CD4-positive, alpha-beta T cell treated with Interleukin-2 at 100 ng/mL for 4 hours (primary cell): ENCODE measurements at regions not wholly inside any gene's neighbourhood (a gene's known extent, or its start where the extent isn't known, plus 50 kb on each side); places are given as distances from the start of the nearest gene placed in this dataset.

Experiments
- DNase-seq: peaks from one replicate; pipeline ENCODE4 v3.0.0-alpha.2; 2020; ENCODE audit warnings: low spot score

DNA sequence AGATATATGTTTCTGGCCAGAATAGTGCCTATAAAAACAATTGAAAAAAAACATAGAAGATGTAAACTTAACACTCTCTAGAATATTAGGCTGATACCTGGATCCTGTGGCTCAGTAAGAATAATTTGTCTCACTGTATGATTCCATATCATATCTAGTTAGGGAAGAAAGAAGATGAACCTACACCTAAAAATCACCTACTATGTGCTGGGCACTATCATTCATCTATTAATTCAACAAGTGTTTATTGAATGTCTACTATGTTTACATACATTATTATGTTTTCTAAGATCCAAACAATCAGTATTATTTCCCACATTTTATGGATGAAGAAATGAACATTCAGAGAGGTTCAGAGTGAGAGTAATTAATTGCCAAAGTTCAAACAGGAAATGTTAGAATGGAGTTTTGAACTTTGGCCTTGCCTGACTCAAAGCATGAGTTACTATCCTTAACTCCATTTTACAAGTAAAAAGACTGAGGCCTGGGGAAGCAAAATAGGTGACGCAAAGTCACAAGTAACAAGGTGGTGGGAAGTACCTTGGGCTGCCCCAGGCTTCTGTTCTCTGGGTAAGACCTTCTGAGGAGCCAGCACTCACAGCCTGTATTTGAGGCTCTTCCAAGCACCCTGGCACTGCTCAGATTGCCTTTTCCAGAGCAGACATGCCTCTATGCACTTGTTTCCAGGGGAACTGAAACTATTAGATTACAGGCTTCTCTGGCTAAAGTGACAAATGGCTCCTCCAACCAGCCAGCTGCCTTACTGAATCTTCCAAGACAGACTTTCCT, 111.1 kb upstream of the ACSL4 start:
- no peak for DNase-seq

DNA sequence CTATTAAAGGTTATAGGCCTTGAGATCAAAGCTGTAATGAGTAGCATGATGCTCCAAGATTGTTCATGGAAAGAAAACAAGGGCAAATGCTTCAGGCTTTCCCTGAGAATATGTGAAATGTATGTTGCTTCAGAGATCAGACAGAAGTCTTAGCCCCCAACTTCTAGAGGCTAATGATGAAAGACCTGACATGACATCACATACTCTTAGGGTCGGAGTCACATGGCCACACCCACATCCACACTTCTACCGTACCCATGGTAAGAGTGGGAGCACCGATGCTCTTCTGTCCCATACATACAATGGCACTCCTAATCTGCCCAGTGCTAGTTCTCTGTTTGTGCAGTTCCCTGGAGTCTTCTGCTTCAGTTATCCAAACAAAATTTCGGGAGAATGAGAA, 111.9 kb upstream of the ACSL4 start:
- no peak for DNase-seq

DNA sequence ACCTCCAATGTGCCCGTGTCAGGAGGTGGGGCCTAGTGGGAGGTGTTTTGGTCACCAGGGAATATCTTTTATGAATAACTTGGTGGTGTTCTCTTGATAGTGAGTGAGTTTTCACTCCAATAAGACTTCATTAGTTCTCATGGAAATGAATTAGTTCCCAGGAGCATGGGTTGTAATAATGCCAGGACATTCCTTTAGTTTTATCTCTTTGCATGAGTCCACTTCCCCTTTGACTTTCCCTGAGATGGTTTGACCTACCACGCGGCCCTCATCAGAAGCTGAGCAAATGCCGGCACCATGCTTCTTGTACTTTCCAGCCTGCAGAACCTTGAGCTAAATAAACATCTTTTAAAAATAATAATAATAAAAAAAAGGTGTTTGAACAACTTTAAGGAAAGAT, 112.9 kb upstream of the ACSL4 start:
- no peak for DNase-seq

DNA sequence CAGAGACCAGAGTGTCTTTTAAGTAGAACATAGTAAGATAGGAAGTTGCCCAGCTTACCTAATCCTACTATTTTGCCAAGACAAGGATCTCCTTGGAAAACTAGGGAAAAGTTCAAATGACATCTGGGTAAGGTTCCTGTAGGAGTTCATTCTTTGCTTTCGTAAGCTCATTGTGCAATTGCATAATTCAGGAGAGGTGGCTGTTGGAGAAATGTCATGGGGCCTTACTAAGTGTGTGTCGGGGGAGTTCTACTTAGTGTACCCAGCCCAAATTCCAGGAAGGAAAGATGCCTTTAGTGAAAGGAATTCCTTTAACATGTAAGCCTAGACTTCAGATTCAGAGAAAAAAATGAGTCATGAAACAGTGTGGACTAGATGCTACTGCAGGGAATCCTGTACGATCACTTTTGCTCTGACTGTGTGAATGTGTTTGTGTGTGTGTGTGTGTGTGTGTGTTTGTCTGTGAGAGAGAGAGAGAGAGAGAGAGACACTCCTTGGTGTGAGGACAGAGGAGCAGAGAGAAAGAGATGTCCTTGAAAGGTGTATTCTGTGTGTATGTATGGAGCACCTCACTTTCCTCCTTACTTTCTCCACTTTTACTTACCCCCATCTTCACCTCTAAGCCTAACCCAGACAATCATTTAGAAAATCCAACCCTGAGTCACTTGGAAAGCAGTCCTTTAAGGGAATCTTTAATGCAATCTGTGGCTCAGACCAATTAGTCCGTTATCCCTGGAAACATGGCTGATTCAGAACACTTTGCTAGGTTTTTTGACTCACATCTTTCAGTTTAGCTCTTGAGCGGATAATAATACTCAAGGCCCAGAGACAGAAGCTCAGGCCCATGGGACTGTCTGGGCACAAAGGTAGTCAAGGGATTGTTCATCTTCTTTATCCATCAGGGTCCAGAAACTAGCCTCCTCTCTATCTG, 114.5 kb upstream of the ACSL4 start:
- no peak for DNase-seq

DNA sequence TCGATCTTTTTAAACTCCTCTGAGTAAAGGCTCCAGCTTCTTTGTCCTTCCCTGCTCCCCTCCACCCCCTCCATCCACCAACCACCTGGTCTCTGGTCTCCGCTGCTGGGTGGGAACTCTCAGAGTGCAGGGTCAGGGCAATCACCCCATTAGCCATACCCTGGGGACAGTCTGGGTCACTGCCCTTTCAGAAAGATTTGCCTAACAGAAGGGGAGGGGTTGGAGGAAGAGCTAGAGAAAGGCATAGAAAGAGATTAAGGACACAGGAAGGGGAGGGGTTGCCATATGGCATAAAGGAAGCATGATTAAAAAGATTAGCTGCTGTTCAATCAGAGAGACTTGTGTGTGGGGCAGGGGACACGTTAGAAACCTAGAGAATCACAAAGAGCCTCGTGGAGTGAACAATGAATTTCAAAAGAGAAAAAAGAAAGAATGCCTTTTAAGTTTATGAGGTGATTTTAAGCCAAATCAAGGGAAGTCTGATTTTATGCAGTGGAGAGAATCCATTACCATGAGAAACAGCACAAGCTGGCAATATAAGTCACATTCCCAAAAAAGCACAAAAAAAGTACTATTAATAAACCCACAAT, 115.5 kb upstream of the ACSL4 start:
- no peak for DNase-seq

DNA sequence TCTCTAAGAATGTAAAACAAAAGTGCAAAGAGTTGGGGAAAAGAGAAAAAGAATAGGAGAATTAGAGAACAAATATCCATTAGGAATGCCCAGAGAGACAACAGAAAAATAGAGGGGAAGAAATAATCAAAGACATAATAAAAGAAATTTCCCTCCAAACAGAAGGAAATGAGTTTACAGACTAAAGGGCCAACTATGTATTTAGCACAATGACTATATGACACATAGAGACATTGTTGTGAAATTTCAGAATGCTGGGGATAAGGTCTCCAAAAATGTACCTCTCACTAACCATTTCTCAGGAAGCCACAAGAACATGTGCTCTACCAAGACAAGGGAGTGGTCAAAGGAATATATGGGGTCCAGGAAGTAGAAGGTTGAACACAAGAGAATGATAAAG, 121.0 kb upstream of the ACSL4 start:
- DNase-seq: no peak

DNA sequence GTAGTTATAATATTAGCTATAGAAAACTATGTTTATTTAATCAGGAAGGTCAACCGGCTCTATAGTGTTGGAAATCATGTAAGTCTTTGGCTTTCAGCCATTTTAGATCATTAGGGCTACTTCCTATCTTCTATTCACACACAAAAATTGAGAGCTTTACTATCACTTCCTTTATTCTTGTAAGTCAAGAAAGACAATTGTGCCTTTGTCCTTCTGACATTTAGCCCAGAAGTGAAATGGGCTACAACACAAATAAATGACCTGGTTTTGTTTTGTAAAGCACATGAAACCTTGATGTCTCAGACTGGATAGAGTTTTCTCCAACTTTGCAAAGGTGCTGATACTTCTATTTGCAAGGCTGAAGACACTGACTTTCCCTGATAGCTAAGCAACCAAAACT, 122.4 kb upstream of the ACSL4 start:
- no peak for DNase-seq

DNA sequence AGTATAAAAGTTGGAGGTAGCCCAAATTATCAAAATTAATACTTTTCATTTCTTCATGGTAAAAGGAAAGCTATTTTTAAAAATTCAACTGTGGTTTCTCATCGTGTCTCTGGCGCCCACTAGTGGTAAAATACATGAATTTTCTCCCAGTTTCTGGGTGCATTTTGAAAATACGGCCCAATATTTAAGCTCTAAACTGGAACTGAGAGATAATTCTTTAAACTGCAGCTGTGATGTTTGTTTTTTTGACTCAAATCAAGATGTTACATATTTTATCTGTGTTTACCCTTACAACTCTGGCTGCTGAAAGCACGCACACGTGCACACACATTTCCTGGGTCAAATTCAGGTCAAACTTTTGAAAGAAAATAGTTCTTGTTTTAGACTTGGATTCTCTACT, 123.9 kb upstream of the ACSL4 start:
- peak; percentile 47 for DNase-seq

DNA sequence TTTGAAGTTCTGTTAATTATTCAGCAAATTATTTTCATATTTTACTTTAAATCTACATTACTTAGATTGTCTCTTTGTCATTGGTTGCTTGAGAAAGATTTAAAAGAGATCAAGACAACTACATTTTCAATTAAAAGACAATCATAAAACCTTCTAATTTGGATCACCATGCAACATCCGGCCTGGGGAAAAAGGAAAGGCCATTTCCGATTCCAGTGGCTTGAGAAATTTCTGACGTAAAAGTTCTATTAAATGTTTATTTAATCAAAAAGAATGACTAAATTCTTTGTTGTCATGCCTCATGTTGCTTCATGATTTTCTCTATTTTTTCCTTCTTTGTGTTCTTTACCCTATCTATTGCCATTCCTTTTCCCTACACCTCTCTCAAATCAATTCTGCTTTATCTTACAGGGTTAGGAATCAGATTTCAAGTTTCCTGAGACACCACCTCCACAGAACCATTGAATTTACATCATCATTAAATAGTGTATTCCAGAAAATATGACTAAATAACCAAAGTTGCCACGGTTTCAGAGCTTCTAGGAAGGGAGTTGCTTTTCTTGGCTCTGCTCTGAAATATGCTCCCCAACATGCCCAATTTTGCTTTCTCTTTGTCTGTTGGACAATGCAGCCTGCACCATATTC, 124.6 kb upstream of the ACSL4 start:
- no peak for DNase-seq

DNA sequence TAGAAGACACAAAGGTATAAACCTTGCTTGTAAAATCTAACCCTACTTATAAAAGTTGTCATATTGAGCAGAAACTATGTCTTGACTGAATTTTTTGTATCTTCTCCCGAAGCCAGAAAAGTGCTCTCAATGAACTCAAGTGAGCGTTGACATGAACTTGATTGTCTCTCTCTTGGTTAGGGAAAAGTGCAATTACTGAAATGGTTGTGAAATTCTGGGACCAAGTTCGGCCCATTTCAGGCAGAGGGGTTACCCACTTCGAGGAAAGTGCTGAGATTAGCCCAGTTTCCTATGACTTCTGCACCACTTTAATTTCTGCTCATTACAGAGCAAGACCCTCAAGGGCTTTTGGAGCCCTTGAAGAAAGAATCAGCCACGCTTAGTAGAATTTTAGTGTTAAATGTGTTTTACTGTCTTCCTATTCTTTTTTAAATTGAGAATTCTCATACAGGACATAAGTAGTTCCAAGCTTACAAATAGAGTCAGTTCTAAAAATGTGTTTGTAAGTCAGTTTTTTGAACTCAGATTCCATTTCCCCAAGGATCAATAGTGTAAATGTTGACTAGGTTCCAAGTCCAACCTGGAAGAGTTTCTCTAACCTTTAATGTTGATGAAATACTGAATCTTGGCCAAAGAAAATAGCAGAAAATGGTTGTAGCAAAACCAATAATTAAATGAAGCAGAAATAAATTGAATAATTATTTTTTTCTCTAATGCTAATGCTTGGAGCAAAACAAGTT, 125.7 kb upstream of the ACSL4 start:
- DNase-seq: no peak

DNA sequence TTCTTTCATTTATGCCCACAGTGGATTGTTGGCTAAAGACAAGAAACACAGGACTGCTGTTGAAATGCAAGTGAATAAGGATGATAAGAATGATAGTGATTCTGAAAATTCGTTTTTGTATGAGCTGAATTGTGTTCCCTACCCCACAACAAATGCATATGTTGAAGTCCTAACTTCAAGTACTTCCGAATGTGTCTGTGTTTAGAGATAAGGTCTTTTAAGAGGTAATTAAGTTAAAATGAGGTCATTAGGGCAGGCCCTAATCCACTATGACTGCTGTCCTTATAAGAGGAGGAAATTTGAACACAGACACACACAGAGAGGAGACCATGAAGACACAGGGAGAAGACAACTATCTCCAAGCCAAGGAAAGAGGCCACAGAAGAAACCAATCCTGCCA, 126.6 kb upstream of the ACSL4 start:
- no peak for DNase-seq

DNA sequence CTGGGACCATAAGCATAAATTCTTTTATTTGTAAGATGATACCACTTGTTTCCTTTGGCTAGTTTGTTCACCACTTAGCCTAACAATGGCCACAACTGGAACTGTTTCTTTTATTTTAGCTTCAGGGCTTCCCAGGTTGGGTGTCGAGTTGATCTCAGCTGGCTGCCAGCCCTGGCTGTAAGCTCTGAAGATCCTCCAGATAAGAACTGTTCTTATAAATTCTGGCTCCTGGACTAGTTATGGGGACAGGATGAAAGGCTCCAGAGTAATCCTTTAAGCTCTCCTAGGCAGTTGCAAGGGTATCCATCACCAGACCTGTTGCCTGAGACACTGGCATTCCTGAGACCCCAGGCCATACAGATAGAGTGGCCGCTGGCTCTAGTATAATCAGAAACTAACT, 129.4 kb upstream of the ACSL4 start:
- DNase-seq: no peak

DNA sequence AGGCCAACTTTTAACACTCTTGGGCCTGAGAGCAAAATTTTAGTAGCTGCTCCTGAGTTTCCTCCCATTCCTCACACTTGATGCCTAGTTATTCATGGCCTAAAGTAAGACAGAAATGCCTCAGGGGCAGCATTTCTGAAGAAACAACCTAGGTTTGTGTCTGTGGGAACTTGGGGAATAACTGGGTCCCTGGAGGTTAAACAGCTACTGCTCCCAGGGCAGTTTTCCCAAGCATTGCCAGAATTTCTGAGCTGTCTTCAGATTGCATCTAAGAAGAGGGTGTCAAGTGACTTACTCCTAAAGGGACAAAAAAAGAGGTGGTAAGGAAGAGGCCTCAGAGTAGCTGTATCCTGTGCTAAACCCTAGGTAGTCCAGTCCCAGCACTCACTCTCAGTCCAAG, 130.8 kb upstream of the ACSL4 start:
- no peak for DNase-seq

DNA sequence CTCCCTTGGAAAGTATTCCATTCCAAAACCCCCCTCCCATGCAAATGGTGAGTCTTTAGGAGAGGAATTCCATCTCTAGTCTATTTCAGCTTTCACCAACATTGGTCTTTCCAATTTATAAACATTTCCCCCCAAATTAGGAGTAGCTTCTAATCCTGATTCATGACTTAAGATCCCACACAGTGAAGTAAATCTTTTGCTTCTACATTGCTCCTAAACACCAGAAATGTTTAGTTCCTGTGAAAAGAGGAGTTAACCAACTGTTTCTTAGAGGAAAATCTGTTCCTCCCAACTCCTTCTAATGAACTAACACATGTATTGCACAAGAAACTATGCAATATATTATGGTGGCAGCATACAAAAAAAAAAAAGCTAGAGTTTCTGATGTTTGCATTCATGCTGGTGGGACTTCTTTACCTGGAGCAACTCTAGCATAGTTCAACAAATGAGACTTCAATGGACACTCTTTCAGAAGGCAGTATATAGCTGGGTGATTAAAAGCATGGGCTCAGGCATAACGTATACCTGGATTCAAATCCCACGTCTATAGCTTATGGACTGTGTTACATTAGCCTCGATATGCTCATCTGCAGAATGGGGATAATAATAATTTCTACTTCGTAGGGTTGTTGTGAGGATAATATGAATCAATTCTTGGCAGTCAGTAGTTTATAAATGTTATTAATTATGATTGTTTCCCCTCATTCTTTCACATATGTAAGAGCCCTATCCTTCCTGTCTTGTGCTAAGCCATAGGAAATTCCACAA, 131.6 kb upstream of the TMEM164 start:
- no peak for DNase-seq

DNA sequence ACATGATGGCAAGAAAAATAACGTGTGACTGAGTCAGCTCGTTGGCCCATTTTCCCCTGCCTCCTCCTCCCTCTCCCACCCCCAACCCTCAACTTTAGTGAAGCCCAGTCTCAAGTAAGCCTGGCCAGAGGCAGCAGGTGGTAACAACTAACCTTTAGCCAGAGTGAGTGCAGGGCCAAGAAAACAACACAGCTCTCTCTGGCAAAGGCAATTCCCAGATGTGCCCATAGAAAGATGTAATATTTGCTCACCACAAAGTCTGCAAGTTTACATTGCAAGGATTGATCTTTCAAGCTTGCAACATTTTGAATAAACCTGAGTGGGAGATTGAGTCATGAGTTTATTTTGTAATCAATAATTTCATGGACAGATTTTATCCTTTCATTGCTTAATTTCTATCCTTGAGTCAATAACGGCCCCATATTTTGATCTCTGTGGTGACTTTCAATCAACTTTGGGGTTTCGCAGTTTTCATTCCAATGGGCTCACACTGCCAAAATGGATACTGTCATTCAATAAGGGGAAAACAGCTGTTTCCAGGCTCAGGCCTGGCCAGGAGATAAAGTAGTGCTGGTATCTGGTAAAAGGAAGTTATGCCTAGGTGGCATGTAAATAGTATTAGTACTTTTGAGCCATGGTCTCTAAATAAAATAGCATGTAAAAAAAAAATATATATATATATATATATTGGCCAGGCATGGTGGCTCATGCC, 130.7 kb upstream of the TMEM164 start:
- no peak for DNase-seq

DNA sequence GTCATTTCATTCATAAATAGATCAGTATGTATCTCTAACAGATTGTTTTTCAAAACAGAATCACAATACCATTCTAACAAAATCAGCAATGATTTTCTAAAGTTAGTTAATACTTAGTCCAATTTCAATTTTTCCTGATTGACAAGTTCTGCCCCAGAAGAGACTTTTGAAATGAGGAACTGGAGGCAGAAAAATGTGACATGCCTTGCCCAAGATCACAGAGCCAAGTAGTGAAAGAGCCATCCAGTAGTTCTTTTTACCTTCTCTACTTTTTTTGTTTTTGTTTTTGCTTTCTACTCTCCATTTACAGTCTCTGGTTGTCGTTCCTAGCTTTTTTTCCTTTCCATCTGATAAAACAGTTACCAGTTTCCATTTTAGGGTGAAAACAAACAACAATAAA, 129.3 kb upstream of the TMEM164 start:
- DNase-seq: no peak

DNA sequence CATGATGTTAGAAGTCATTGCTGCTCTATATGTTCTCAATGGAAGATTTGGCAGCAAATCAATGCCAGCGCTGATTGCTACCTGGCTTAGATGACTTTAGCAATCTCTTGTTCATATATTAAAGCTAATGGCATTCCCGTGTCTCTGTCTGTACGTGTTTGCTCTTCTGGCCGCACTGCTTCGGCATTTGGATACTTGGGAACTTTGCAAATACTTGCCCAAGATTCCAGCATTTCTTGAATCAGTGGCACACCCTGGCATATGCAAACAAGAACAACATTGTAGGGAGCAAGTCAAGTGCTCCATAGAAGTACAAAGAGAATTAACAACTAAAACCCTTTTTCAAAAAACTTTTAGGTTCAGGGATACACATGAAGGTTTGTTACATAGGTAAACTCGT, 128.9 kb upstream of the TMEM164 start:
- no peak for DNase-seq

DNA sequence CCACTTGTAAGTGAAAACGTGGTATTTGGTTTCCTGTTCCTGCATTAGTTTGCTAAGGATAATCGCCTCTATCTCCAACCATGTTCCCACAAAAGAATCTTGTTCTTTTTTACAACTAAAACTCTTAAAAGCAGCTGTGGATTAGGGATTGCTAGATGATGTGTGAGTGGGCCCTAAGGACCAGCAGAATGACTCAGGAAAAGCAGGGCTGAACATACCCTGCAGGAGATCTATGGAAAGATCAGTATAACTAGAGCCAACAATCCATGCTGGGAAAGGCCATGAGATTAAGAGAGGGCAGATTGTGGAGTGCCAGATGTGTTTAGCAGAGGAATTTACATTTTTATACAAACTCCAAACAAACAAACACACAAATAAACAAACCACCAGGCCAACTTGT, 128.4 kb upstream of the TMEM164 start:
- DNase-seq: no peak

DNA sequence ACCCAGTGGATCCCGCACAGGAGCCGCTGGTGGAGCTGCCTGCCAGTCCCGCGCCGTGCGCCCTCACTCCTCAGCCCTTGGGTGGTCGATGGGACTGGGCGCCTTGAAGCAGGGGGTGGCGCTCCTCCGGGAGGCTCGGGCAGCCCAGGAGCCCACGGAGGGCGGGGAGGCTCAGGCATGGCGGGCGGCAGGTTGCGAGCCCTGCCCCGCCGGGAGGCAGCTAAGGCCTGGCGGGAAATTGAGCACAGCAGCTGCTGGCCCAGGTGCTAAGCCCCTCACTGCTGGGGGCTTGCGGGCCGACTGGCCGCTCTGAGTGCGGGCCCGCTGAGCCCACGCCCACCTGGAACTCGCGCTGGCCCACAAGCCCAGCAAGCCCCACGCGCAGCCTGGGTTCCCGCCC, 127.1 kb upstream of the TMEM164 start:
- DNase-seq: no peak

DNA sequence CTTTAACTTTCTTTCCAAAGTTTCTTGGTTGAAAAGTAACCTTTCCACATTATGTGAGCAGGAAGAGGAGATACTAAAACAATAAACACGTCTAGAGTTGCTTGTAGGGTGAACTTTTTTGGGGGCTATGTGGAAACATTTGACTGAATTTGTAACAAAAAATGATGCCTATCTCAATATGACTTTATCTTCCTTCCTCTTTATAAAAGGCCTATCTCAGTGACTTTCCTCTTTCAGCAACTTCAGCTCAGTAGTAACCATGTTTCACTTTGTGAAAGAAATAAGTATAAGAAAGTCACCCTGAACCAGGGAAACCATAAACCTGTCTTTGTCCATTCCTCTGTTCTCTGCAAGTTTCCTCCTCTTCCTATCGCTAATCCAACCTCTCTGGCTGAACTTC, 124.7 kb upstream of the TMEM164 start:
- no peak for DNase-seq
